Suppressor macrophage treated with lipopolysaccharide for 1 hour (primary cell): ENCODE measurements at regions not wholly inside any gene's neighbourhood (a gene's known extent, or its start where the extent isn't known, plus 50 kb on each side); places are given as distances from the start of the nearest gene placed in this dataset.

Experiments used
- DNase-seq, 3 donors: peaks; one replicate each; pipeline ENCODE4 v3.0.0-alpha.2; 2020 to 2022

DNA sequence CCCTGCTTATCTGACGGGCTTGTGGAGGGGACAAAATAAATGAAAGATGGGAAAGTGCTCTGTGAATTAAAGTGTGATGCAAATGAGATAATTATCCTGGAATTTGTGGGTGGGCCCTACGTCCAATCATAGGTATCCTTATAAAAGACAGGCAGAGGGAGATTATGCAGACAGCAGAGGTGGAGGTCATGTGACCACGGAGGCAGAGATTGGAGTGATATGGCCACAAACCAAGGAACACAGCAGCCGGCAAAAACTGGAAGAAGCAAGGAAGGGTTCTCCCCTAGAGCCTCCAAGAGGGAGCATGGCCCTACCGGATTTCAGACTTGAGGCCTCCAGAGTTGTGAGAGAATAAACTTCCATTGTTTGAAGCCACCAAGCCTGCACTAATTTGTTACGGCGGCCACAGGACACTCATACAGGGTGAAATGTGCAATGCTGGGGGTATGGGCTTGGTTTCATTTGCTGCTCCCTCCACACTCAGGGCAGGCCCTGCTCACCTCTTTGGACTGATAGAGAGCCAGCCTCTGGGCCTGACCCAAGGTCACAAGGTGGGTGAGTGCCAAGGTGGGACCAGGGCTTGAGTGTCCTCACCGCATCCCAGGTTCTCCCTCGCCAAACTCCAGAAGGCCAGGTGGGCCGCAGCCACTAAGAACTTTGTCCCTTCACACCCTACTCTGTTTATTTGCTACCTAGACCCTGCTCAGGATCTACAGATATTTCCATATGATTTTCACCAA is 149.6 kb upstream of the TNRC6C start:
- no peak for DNase-seq

- no peak for DNase-seq
Observed at GRCh38 chr17:77809814-77810213, 148.7 kb upstream of the TNRC6C start.

GRCh38 chr17:77810536-77810935 is 148.0 kb upstream of the TNRC6C start:
- DNase-seq: peak in 1 of 3 donors; percentile 18

- no peak for DNase-seq
Observed at GRCh38 chr17:77811521-77811920, 147.0 kb upstream of the TNRC6C start.

DNA sequence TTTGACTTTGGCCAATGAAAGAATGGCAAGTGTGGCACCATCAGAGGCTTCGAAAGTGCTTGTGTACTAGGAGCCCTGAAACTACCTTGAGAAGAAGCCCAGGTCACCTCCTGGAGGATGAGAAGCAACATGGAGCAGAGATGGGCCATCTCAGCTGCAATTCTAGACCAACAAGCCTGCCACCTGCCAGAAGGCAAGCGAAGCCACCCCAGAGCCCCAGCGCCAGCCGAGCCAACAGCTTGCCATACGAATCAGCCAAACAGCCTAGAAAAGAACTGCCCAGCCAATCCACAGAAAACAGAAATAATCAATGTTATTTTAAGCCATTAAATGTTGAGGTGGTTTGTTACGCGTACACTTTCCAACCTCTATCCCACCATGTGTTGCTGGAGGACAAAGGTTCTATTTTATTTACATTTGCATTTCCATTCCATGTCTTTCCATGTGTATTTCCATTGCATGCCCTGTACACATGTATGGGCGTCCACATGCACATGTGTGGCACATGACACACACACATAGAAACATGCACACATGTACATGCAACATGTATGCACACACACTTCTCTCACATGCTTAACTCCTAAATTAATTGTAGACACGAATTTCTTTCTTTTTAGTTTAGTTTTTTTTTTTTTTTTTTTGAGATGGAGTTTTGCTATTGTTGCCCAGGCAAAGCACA is 144.3 kb upstream of the TNRC6C start:
- no peak for DNase-seq

DNA sequence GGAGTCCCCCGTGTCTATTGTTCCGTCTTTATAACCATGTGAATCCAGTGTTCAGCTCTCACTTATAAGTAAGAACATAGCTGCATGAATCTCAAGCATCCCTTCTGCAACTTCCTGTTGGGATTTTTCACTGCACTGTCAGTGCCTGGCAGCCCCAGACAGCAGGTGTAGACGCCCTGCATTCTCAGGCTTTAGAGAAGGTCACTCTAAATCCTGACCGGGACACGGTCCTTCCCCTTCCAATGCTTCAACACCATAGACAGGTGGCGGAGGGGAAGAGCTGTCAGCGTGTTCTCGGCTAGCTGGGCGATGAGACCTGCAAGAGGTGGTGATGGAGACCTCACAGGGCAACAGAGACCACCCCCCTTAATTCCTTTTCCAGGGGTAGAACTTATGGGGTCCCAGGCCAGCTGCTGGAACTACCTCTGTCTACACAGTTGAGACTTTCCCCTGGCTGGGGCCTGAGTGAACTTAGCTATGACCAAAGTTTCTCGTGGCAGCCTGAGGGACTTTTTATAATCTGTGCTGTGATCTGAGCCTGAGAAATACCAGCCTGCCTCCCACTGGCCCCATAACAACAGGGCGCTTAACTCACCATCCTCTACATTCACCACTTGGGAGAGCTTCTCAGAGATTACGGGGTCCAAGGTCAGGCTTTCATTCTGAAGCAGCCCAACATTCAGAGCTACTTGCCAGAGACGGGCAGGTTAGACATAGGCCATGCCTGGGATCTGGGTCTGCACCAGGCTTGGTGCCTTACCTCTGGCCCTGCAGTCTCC is 143.2 kb upstream of the TNRC6C start:
- DNase-seq: no peak

DNA sequence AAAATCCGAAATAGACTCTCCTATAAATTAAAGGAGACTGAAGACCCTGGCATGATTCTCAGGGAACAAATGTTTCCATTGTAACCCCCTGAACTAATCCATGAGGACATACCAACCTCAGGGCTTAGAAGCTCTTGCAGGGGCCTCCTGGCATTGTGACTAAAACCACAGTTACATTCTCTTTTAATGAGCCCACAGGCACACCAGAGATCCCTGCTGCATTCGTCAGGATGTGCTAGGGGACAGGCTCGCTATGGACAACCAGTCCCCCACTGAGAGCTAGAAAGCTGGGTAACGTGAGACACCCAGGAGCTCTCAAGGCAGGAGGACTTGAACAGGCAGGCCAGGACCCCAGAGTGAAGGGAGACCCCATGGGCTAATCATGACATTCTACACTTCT is 140.6 kb upstream of the TNRC6C start:
- no peak for DNase-seq

DNA sequence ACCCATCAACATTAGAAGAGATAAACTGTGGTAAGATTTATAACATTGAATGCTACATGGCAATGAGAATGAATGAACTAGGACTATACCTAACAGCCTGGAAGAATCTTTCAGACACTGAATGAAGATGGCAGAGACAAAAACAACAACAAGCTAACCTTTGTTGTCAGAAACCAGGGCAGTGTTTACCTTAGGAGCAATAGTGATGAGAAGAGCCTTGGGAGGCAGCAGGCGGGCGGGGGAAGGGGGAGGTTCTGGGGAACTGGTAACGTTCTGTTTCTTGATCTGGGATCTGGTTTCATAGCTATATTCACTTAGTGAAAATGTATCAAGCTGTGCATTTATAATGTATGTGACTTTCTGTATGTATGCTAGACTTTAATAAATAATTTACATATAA is 139.0 kb upstream of the TNRC6C start:
- DNase-seq: no peak

- DNase-seq: no peak
Observed at GRCh38 chr17:77821114-77821513, 137.4 kb upstream of the TNRC6C start.

GRCh38 chr17:77822302-77823030 is 136.0 kb upstream of the TNRC6C start:
- no peak for DNase-seq

DNA sequence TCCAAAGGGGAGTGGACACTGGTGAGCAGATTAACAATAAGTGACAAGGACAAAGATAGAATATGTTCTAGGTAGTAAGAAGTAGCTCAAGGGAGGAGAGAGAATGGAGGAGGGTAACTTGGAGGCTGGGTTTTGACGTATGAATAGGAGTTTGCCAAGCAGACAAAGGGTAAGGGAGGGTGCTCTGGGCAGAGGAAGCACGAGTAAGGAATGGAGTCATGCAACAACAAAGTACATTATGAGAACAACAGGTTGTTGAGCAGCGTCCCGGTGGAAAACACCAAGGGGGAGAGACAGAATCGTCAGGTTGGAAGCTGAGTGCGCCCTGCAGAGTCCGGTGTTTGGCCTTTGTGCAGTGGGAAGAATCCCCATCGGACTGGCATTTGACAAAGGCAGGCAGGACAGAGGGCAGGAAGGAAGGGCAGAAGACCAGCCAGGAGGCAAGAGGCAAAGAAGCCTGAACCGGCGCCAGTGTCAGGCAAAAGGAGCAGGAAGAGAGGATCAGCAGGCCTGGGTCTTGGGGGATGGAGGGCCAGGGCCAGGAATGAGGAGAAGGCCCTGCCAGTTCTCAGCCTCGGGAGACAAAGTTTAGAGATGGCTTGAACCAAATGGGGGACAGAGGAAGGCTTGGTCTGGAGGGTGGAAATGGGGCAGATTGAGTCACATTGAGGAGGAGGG is 134.3 kb upstream of the TNRC6C start:
- no peak for DNase-seq

GRCh38 chr17:77824780-77825280 is 133.7 kb upstream of the TNRC6C start:
- DNase-seq: no peak

- no peak for DNase-seq
Observed at GRCh38 chr17:77825621-77826020, 132.9 kb upstream of the TNRC6C start.

GRCh38 chr17:77826132-77826873 is 132.2 kb upstream of the TNRC6C start:
- no peak for DNase-seq

DNA sequence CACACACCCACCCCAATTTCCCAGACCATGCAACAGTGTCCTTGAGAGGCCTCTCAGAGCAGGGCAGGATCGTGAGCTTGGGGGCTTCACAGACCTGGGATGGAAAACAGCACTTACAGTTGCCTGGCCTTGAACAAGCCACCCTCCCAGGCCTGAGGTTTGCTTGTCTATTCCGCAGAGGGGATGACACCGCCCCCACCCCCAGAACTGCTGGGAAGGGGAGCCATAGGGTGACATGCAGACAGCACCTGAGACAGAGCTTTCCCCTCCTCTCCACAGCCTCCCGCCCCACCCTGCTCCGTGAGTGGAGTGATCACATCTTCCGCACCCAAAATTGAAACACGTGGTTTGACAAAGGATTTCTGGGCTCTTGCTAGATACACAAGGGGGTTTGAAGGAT is 131.5 kb upstream of the TNRC6C start:
- no peak for DNase-seq

DNA sequence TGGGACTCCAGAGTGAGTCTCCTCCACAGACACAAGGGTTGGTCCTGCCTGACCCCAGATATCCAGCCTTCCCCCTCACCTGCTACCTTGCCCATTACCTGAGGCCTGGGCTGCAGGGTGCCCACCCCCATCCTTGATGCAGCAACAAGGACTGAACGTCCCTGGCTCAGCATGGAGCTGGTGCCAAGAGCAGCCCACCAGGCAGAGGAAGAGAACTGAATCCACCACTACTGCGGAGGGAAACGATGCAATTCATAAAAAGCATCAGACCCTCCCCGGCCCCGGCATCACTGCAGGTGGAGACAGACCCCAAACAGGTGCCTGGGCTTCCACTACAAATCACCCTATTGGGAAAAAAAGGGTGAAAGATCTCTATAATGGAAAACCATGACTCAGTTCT is 131.0 kb upstream of the TNRC6C start:
- no peak for DNase-seq

DNA sequence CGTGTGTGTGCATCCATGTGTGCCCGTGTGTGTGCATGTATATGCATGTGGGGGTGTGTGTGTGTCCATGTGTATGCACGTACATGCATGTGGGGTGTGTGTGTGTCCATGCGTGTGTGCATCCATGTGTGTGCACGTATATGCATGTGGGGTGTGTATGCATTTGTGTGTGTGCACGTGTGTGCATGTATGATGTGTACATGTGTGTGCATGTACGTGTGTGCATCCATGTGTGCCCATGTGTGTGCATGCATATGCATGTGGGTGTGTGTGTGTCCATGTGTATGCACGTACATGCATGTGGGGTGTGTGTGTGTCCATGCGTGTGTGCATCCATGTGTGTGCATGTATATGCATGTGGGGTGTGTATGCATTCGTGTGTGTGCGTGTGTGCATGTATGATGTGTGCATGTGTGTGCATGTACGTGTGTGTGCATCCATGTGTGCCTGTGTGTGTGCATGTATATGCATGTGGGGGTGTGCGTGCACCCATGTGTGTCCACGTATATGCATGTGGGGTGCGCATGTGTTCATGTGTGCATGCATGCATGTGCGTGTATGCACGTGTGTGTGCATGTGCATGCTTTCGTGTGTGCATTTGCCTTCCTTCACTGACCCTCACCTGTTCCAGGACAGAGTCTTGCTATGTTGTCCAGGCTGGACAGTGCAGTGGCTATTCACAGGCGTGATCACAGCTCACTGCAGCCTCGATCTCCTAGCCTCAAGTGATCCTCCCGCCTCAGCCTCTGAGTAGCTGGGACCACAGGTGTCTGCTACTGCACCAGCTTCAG is 129.6 kb upstream of the TNRC6C start:
- no peak for DNase-seq

- peak; percentile 80 to 89 (median 87) for DNase-seq
Observed at GRCh38 chr17:77829843-77830799, 128.4 kb upstream of the TNRC6C start.

- DNase-seq: no peak
Observed at GRCh38 chr17:77830816-77831473, 127.6 kb upstream of the TNRC6C start.
